AG09319 (cell line): ENCODE measurements at regions not wholly inside any gene's neighbourhood (a gene's known extent, or its start where the extent isn't known, plus 50 kb on each side); places are given as distances from the start of the nearest gene placed in this dataset.
"Not testable (repeated sequence)": the region's sequence is repeated elsewhere in the genome, so short reads cannot be mapped to it uniquely, and the experiment has no call there.

Source experiments
- DNase-seq: peaks from one replicate; pipeline ENCODE4 v3.0.0-alpha.2; 2010; ENCODE audit warnings: low read depth; ENCODE audit errors: extremely low read depth
- CTCF ChIP-seq: IDR thresholded peaks from 2 replicates; pipeline ENCODE4 v1.5.1; 2011; ENCODE audit warnings: low read depth, mild to moderate bottlenecking, inconsistent platforms, low read length, moderate library complexity

- TF ChIP-seq CTCF: no peak
- no peak for DNase-seq
These were observed 898.9 kb downstream of the TAF11L14 start for GRCh38 chr5:18533137-18533536.

- DNase-seq: no peak
- no peak for TF ChIP-seq CTCF
These were observed 899.9 kb downstream of the TAF11L14 start for GRCh38 chr5:18534119-18534518.

GRCh38 chr5:18535753-18536152 is 901.5 kb downstream of the TAF11L14 start:
- DNase-seq: not testable (repeated sequence)

- no peak for TF ChIP-seq CTCF
- DNase-seq: no peak
These were observed 910.2 kb downstream of the TAF11L14 start for GRCh38 chr5:18544421-18544820.

- DNase-seq: no peak
- TF ChIP-seq CTCF: no peak
These were observed 912.3 kb downstream of the TAF11L14 start for GRCh38 chr5:18546591-18546990.

DNA sequence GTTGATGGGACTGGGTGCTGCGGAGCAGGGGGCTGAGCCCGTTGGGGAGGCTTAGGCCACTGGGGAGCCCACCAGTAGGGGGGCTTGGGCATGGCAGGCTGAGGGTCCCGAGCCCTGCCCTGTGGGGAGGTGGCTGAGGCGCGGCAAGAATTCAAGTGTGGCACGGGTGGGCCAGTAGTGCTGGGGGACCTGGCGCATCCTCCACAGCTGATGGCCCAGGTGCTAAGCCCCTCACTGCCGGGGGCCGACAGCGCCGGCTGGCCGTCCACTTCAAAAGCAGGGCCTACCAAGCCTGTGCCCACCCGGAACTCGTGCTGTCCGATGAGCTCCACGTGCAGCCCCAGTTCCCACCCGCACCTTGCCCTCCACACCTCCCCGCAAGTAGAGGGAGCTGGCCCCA is 917.5 kb downstream of the TAF11L14 start:
- no peak for TF ChIP-seq CTCF
- no peak for DNase-seq

GRCh38 chr5:18553269-18553668 is 919.0 kb downstream of the TAF11L14 start:
- no peak for TF ChIP-seq CTCF
- DNase-seq: no peak

GRCh38 chr5:18560602-18561001 is 926.3 kb downstream of the TAF11L14 start:
- no peak for DNase-seq
- TF ChIP-seq CTCF: no peak
